ENCODE measurements at regions not wholly inside any gene's neighbourhood (a gene's known extent, or its start where the extent isn't known, plus 50 kb on each side); places are given as distances from the start of the nearest gene placed in this dataset.

- 26 to 30% methylated on average over 10 to 28 of the region's 28 CpGs for WGBS, 2 donors
- no peaks in the 10 kb centered on the region for H3K27me3 ChIP-seq
- TF ChIP-seq POLR2A (IDR thresholded peaks at IDR 0.05) (no peak), CTCF (IDR thresholded peaks at IDR 0.05) (no peak)
- H3K4me3 ChIP-seq (replicated peaks in 1 of 3): no peak overlapping the region
- H3K27ac ChIP-seq: no peak overlapping the region
- H3K36me3 ChIP-seq: no peaks in the 10 kb centered on the region
- peaks cover 0 to 4% of the 10 kb centered on the region in 2 donors for H3K4me1 ChIP-seq
- peak in 1 of 2 donors; percentile 9 for DNase-seq
- H3K9me3 ChIP-seq: no peaks in the 10 kb centered on the region
- intact Hi-C loops (cut with DNase I): no loop called here
Observed at GRCh38 chr7:93043385-93043985, 74.3 kb downstream of the SAMD9 start.

GRCh38 chr7:93040355-93040754 is 77.4 kb downstream of the SAMD9 start:
- WGBS, 2 donors: 49 to 71% methylated on average over 9 to 10 of the region's 10 CpGs
- DNase-seq: peak; percentile 77 to 84
- Histone ChIP-seq H3K27me3 (no peaks in the 10 kb centered on the region), H3K9me3 (no peaks in the 10 kb centered on the region), H3K36me3 (no peaks in the 10 kb centered on the region), H3K4me1 (peaks cover 0 to 4% of the 10 kb centered on the region in 2 donors), H3K27ac (no peak overlapping the region), H3K4me3 (replicated peaks in 1 of 3) (no peak overlapping the region)
- intact Hi-C loops (cut with DNase I): no loop called here
- TF ChIP-seq POLR2A (IDR thresholded peaks at IDR 0.05) (no peak), CTCF (IDR thresholded peaks at IDR 0.05) (no peak)

- Histone ChIP-seq H3K4me1 (peaks cover 0 to 4% of the 10 kb centered on the region in 2 donors), H3K36me3 (no peaks in the 10 kb centered on the region), H3K27me3 (no peaks in the 10 kb centered on the region), H3K9me3 (no peaks in the 10 kb centered on the region), H3K4me3 (replicated peaks in 1 of 3) (no peak overlapping the region), H3K27ac (no peak overlapping the region)
- TF ChIP-seq POLR2A (IDR thresholded peaks at IDR 0.05): no peak
- no peak for TF ChIP-seq CTCF (IDR thresholded peaks at IDR 0.05)
- WGBS, 2 donors: 83 to 86% methylated on average over 1 to 3 of the region's 3 CpGs
- no peak for DNase-seq
- intact Hi-C loops (cut with DNase I): no loop called here
Observed at GRCh38 chr7:93039786-93040185, 78.0 kb downstream of the SAMD9 start.

- peaks cover 0 to 4% of the 10 kb centered on the region in 2 donors for H3K4me1 ChIP-seq
- TF ChIP-seq CTCF (IDR thresholded peaks at IDR 0.05) (no peak), POLR2A (IDR thresholded peaks at IDR 0.05) (no peak)
- no peaks in the 10 kb centered on the region for H3K9me3 ChIP-seq
- intact Hi-C loops (cut with DNase I): no loop called here
- H3K36me3 ChIP-seq: no peaks in the 10 kb centered on the region
- DNase-seq: no peak
- H3K27ac ChIP-seq: no peak overlapping the region
- H3K4me3 ChIP-seq (replicated peaks in 1 of 3): no peak overlapping the region
- H3K27me3 ChIP-seq: no peaks in the 10 kb centered on the region
- WGBS, 2 donors: 84 to 100% methylated on average over 3 of the region's 3 CpGs
Observed at GRCh38 chr7:93039282-93039681, 78.5 kb downstream of the SAMD9 start.

GRCh38 chr7:93036807-93037206 is 81.0 kb downstream of the SAMD9 start:
- intact Hi-C loops (cut with DNase I): no loop called here
- Histone ChIP-seq H3K27me3 (no peaks in the 10 kb centered on the region), H3K9me3 (no peaks in the 10 kb centered on the region), H3K4me1 (no peaks in the 10 kb centered on the region), H3K27ac (no peak overlapping the region), H3K36me3 (no peaks in the 10 kb centered on the region), H3K4me3 (replicated peaks in 1 of 3) (no peak overlapping the region)
- DNase-seq: no peak
- 45 to 55% methylated on average over 2 of the region's 2 CpGs for WGBS, 2 donors
- TF ChIP-seq POLR2A (IDR thresholded peaks at IDR 0.05) (no peak), CTCF (IDR thresholded peaks at IDR 0.05) (no peak)
